Endothelial cell of umbilical vein (primary cell): ENCODE measurements at regions not wholly inside any gene's neighbourhood (a gene's known extent, or its start where the extent isn't known, plus 50 kb on each side); places are given as distances from the start of the nearest gene placed in this dataset.

ENCODE experiments used
- BruUV-seq: library from RNA; stranded (reverse); fragments of 400-500 nt; replicated peaks from 2 replicates; lab custom pipeline; 2021; lab: Mats Ljungman, UMichigan
- CTCF ChIA-PET: fragments of 300-600, 350-600 bp; sonication (Branson Sonifier 250); formaldehyde crosslinking; loops from one replicate; lab custom pipeline; 2021; ENCODE audit warnings: antibody characterized with exemption, inconsistent platforms; lab: Charles Lee
- POLR2A ChIA-PET: fragments of 300-600, 350-600 bp; sonication (Branson Sonifier 250); formaldehyde crosslinking; loops from one replicate; lab custom pipeline; 2021; ENCODE audit warnings: antibody characterized with exemption, inconsistent platforms; lab: Charles Lee
- DNase-seq: peaks from one replicate; pipeline ENCODE4 v3.0.0-alpha.2; 2011; ENCODE audit warnings: low read depth, low spot score
- FAIRE-seq: peaks from 2 replicates; lab custom pipeline; 2011; peaks lifted over from hg19 to GRCh38; lab: Jason Lieb, UNC
- H2AFZ ChIP-seq: 2 replicates; pipeline ENCODE4 v1.6.0; 2012; ENCODE audit warnings: low read depth, low read length, control low read depth, inconsistent platforms
- H3K27ac ChIP-seq: 2 replicates; pipeline ENCODE4 v1.5.1; 2011; ENCODE audit warnings: low read depth, mild to moderate bottlenecking, control low read depth, low read length, moderate library complexity; ENCODE audit not compliant: insufficient read depth
- H3K27me3 ChIP-seq, 2 experiments: 2 replicates each; pipeline versions ENCODE4 v1.6.0 to v1.6.1; 2011; ENCODE audit warnings: low read length in 2 of 2, mixed read lengths in 1 of 2; ENCODE audit not compliant: control insufficient read depth in 2 of 2, insufficient read depth in 2 of 2
- H3K36me3 ChIP-seq, 2 experiments: 2 replicates in 1 of 2; 3 replicates in 1 of 2; pipeline ENCODE4 v1.5.1; 2011; ENCODE audit warnings: low read length in 2 of 2, mild to moderate bottlenecking in 1 of 2, moderate library complexity in 1 of 2; ENCODE audit not compliant: control insufficient read depth in 2 of 2, insufficient read depth in 2 of 2; ENCODE audit errors: extremely low read depth in 1 of 2
- H3K4me1 ChIP-seq: 3 replicates; pipeline ENCODE4 v1.5.1; 2011; ENCODE audit warnings: mild to moderate bottlenecking, low read length; ENCODE audit not compliant: control insufficient read depth, insufficient read depth; ENCODE audit errors: extremely low read depth
- H3K4me2 ChIP-seq: 2 replicates; pipeline ENCODE4 v1.6.1; 2011; ENCODE audit warnings: low read length, control low read depth, mixed read lengths; ENCODE audit not compliant: insufficient read depth
- H3K4me3 ChIP-seq, 3 experiments: fragments of 200-600 bp in 1 of 3; sonication (generic), shearing (Covaris generic) in 1 of 3; replicated peaks in 1 of 3; 2 replicates each; pipeline ENCODE4 v1.5.1; 2011 to 2016; ENCODE audit warnings: control low read depth in 3 of 3, low read length in 3 of 3, mild to moderate bottlenecking in 2 of 3, inconsistent platforms in 1 of 3, low read depth in 1 of 3, moderate library complexity in 1 of 3; ENCODE audit not compliant: insufficient read depth in 1 of 3
- H3K79me2 ChIP-seq: 2 replicates; pipeline ENCODE4 v1.6.0; 2012; ENCODE audit warnings: low read length, inconsistent platforms; ENCODE audit not compliant: control insufficient read depth, insufficient read depth
- H3K9ac ChIP-seq: replicated peaks from 2 replicates; pipeline ENCODE3; 2011; ENCODE audit warnings: low read length, control low read depth; ENCODE audit not compliant: insufficient read depth; ENCODE audit errors: extremely low read depth
- H3K9me1 ChIP-seq: replicated peaks from 3 replicates; pipeline ENCODE4 v1.6.0; 2011; ENCODE audit warnings: mild to moderate bottlenecking, low read length; ENCODE audit not compliant: control insufficient read depth, insufficient read depth; ENCODE audit errors: extremely low read depth
- H3K9me3 ChIP-seq: replicated peaks from 2 replicates; pipeline ENCODE4 v1.5.1; 2012; ENCODE audit warnings: low read length, inconsistent platforms; ENCODE audit not compliant: control insufficient read depth, insufficient read depth
- H4K20me1 ChIP-seq: replicated peaks from 2 replicates; pipeline ENCODE3; 2011; ENCODE audit warnings: mild to moderate bottlenecking, low read length; ENCODE audit not compliant: control insufficient read depth, insufficient read depth; ENCODE audit errors: extremely low read depth
- CTCF ChIP-seq, 2 donors: IDR thresholded peaks; 1 replicate in 1 of 2; 2 replicates in 1 of 2; pipeline ENCODE4 v1.5.1; 2011; ENCODE audit warnings: low read length in 2 of 2, mild to moderate bottlenecking in 2 of 2, moderate library complexity in 2 of 2, control low read depth in 1 of 2, inconsistent platforms in 1 of 2, low read depth in 1 of 2; ENCODE audit not compliant: insufficient read depth in 1 of 2; ENCODE audit errors: extremely low read depth in 1 of 2
- EZH2 ChIP-seq: IDR thresholded peaks from 2 replicates; pipeline ENCODE4 v1.6.1; 2012; ENCODE audit warnings: borderline replicate concordance, low read depth, mild to moderate bottlenecking, moderate library complexity, low read length, inconsistent platforms; ENCODE audit not compliant: severe bottlenecking
- FOS ChIP-seq: IDR thresholded peaks from 2 replicates; pipeline ENCODE4 v1.6.1; 2011; ENCODE audit warnings: mild to moderate bottlenecking, low read length, moderate library complexity, borderline replicate concordance; ENCODE audit not compliant: insufficient read depth
- GATA2 ChIP-seq: IDR thresholded peaks from 2 replicates; pipeline ENCODE4 v1.7.0; 2011; ENCODE audit warnings: low read depth, mild to moderate bottlenecking, moderate library complexity, mixed read lengths, low read length; ENCODE audit not compliant: insufficient read length, insufficient read depth
- JUN ChIP-seq: IDR thresholded peaks from 2 replicates; pipeline ENCODE4 v1.6.1; 2011; ENCODE audit warnings: borderline replicate concordance, low read depth; ENCODE audit not compliant: insufficient read length, insufficient read depth
- MYC ChIP-seq: IDR thresholded peaks from one replicate; pipeline ENCODE4 v1.6.1; 2011; ENCODE audit warnings: mild to moderate bottlenecking, low read depth, low read length
- POLR2A ChIP-seq: IDR thresholded peaks from 2 replicates; pipeline ENCODE4 v1.6.1; 2012; ENCODE audit warnings: low read depth, mild to moderate bottlenecking, control low read depth, low read length
- POLR2AphosphoS5 ChIP-seq: IDR thresholded peaks from 2 replicates; pipeline ENCODE4 v1.6.1; 2012; ENCODE audit warnings: low read depth, mild to moderate bottlenecking, control low read depth, low read length, moderate library complexity; ENCODE audit not compliant: insufficient read depth
- dilution Hi-C: fragments of 300-500 bp; cut with MboI; formaldehyde crosslinking; loops from one replicate; pipeline ENCODE4 v1.15.0; 2019; ENCODE audit warnings: low sequenced_read_pairs; ENCODE audit not compliant: extremely low pct_ligation_motif_present
- intact Hi-C: fragments of 100-400 bp; cut with micrococcal nuclease; formaldehyde crosslinking; loops from one replicate; pipeline ENCODE4 v1.10.0; 2022
- TF ChIP-seq, protein P1 (sequence below): IDR thresholded peaks from 2 replicates; pipeline ENCODE4 v1.6.1; 2011; ENCODE audit not compliant: insufficient read depth, insufficient read length

GRCh38 chr4:116320859-116321258 is 764.5 kb downstream of the TRAM1L1 start:
- H3K36me3 ChIP-seq = no peaks in the 10 kb centered on the region
- no peak overlapping the region for H3K27ac ChIP-seq
- no peaks in the 10 kb centered on the region for H3K4me1 ChIP-seq
- H3K9ac ChIP-seq = no peak overlapping the region
- intact Hi-C loops = no loop called here
- H3K9me1 ChIP-seq = no peaks in the 10 kb centered on the region
- FAIRE-seq (no peak), DNase-seq (no peak)
- ChIA-PET POLR2A (no interaction called here), CTCF (no interaction called here)
- no TSS peak for BruUV-seq
- H3K4me2 ChIP-seq = no peak overlapping the region
- no peaks in the 10 kb centered on the region for H3K79me2 ChIP-seq
- H3K4me3 ChIP-seq = no peak overlapping the region
- dilution Hi-C loops = no loop called here
- H2AFZ ChIP-seq = no peak overlapping the region
- H4K20me1 ChIP-seq = no peaks in the 10 kb centered on the region
- H3K27me3 ChIP-seq = no peaks in the 10 kb centered on the region
- no peak for TF ChIP-seq CTCF (IDR thresholded peaks at IDR 0.05; ENCODE audit: extremely low read depth in 1 of 2, insufficient read depth in 1 of 2, low read depth in 1 of 2, low read length in 2 of 2)
- no peak for TF ChIP-seq FOS
- no peak for TF ChIP-seq GATA2
- TF ChIP-seq, protein P1, sequence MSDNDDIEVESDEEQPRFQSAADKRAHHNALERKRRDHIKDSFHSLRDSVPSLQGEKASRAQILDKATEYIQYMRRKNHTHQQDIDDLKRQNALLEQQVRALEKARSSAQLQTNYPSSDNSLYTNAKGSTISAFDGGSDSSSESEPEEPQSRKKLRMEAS = no peak
- TF ChIP-seq POLR2A = no peak
- TF ChIP-seq POLR2AphosphoS5 = no peak
- no peak for TF ChIP-seq MYC
- no peak for TF ChIP-seq JUN
- TF ChIP-seq EZH2 = no peak
- H3K9me3 ChIP-seq = no peaks in the 10 kb centered on the region
